Naive B cell (primary cell): ENCODE measurements at regions not wholly inside any gene's neighbourhood (a gene's known extent, or its start where the extent isn't known, plus 50 kb on each side); places are given as distances from the start of the nearest gene placed in this dataset.
"Not testable (repeated sequence)": the region's sequence is repeated elsewhere in the genome, so short reads cannot be mapped to it uniquely, and the experiment has no call there.

ENCODE experiments used
- ATAC-seq, 2 donors: fragments of 150-1000 bp; cut with Tn5 transposase; 2 replicates each; pipeline ENCODE4 v1.10.0; 2021; ENCODE audit warnings: low read depth in 2 of 2, mild to moderate bottlenecking in 2 of 2, moderate library complexity in 2 of 2
- DNase-seq: peaks from one replicate; pipeline ENCODE4 v3.0.0; 2022
- H3K27ac Mint-ChIP-seq, 6 donors: one replicate each; pipeline ENCODE4 v1.8.0; 2020 to 2022; ENCODE audit warnings: mild to moderate bottlenecking in 6 of 6, mixed read lengths in 6 of 6, moderate library complexity in 5 of 6, inconsistent platforms in 2 of 6
- H3K27me3 Mint-ChIP-seq, 3 donors: one replicate each; pipeline ENCODE4 v1.8.0; 2021 to 2022; ENCODE audit warnings: mixed read lengths in 3 of 3, mild to moderate bottlenecking in 1 of 3
- H3K36me3 Mint-ChIP-seq, 2 donors: one replicate each; pipeline ENCODE4 v1.8.0; 2020 to 2022; ENCODE audit warnings: mixed read lengths in 2 of 2, inconsistent platforms in 1 of 2, mild to moderate bottlenecking in 1 of 2
- H3K4me1 Mint-ChIP-seq, 3 donors: one replicate each; pipeline ENCODE4 v1.8.0; 2020 to 2022; ENCODE audit warnings: mixed read lengths in 3 of 3, inconsistent platforms in 1 of 3, mild to moderate bottlenecking in 1 of 3, moderate library complexity in 1 of 3
- H3K4me3 Mint-ChIP-seq, 8 donors: one replicate each; pipeline ENCODE4 v1.8.0; 2020 to 2022; ENCODE audit warnings: mild to moderate bottlenecking in 8 of 8, mixed read lengths in 8 of 8, moderate library complexity in 8 of 8, inconsistent platforms in 2 of 8
- H3K9me3 Mint-ChIP-seq, 7 donors: one replicate each; pipeline ENCODE4 v1.8.0; 2020 to 2022; ENCODE audit warnings: mixed read lengths in 7 of 7, mild to moderate bottlenecking in 5 of 7, inconsistent platforms in 2 of 7, moderate library complexity in 1 of 7

- no peaks in the 10 kb centered on the region for H3K4me1 Mint-ChIP-seq
- peaks cover 0 to 15% (median 6%) of the 10 kb centered on the region in 7 donors for H3K9me3 Mint-ChIP-seq
- no peak for DNase-seq
- no peak for ATAC-seq
- H3K4me3 Mint-ChIP-seq, result no peak overlapping the region
- H3K27ac Mint-ChIP-seq, result no peak overlapping the region
- no peaks in the 10 kb centered on the region for H3K27me3 Mint-ChIP-seq
- H3K36me3 Mint-ChIP-seq, result no peaks in the 10 kb centered on the region
Measured at GRCh38 chr6:67768972-67769371, 866.1 kb upstream of the ADGRB3 start.

- H3K4me1 Mint-ChIP-seq, H3K27me3 Mint-ChIP-seq, DNase-seq, H3K4me3 Mint-ChIP-seq, H3K36me3 Mint-ChIP-seq, H3K27ac Mint-ChIP-seq, ATAC-seq: not testable (repeated sequence)
- peaks cover 0 to 15% (median 4%) of the 10 kb centered on the region in 7 donors for H3K9me3 Mint-ChIP-seq
Measured at GRCh38 chr6:67767046-67767822, 867.8 kb upstream of the ADGRB3 start.

GRCh38 chr6:67766057-67766456, 869.0 kb upstream of the ADGRB3 start:
- Mint-ChIP-seq H3K4me1 (no peaks in the 10 kb centered on the region), H3K27ac (no peak overlapping the region), H3K4me3 (no peak overlapping the region), H3K36me3 (no peaks in the 10 kb centered on the region), H3K27me3 (no peaks in the 10 kb centered on the region), H3K9me3 (peaks cover 0 to 11% (median 4%) of the 10 kb centered on the region in 7 donors)
- ATAC-seq (no peak), DNase-seq (no peak)

- Mint-ChIP-seq H3K27ac (no peak overlapping the region), H3K27me3 (no peaks in the 10 kb centered on the region), H3K9me3 (peaks cover 0 to 24% (median 2%) of the 10 kb centered on the region in 7 donors), H3K36me3 (no peaks in the 10 kb centered on the region), H3K4me3 (no peak overlapping the region), H3K4me1 (no peaks in the 10 kb centered on the region)
- DNase-seq, result no peak
- ATAC-seq, result no peak
Measured at GRCh38 chr6:67759001-67759400, 876.1 kb upstream of the ADGRB3 start.

GRCh38 chr6:67757465-67758033, 877.5 kb upstream of the ADGRB3 start:
- no peak for DNase-seq
- no peaks in the 10 kb centered on the region for H3K36me3 Mint-ChIP-seq
- no peak overlapping the region for H3K4me3 Mint-ChIP-seq
- no peak overlapping the region for H3K27ac Mint-ChIP-seq
- no peaks in the 10 kb centered on the region for H3K27me3 Mint-ChIP-seq
- ATAC-seq, result no peak
- peaks cover 0 to 24% (median 2%) of the 10 kb centered on the region in 7 donors for H3K9me3 Mint-ChIP-seq
- no peaks in the 10 kb centered on the region for H3K4me1 Mint-ChIP-seq

GRCh38 chr6:67748521-67748920, 886.6 kb upstream of the ADGRB3 start:
- no peak overlapping the region for H3K4me3 Mint-ChIP-seq
- no peak for ATAC-seq
- no peak overlapping the region for H3K27ac Mint-ChIP-seq
- H3K9me3 Mint-ChIP-seq, result peaks cover 0 to 11% (median 4%) of the 10 kb centered on the region in 7 donors
- H3K27me3 Mint-ChIP-seq, result no peaks in the 10 kb centered on the region
- H3K4me1 Mint-ChIP-seq, result no peaks in the 10 kb centered on the region
- no peaks in the 10 kb centered on the region for H3K36me3 Mint-ChIP-seq
- DNase-seq, result no peak

GRCh38 chr6:67736816-67737215, 898.3 kb upstream of the ADGRB3 start:
- no peaks in the 10 kb centered on the region for H3K4me1 Mint-ChIP-seq
- no peaks in the 10 kb centered on the region for H3K27me3 Mint-ChIP-seq
- H3K4me3 Mint-ChIP-seq, result no peak overlapping the region
- H3K36me3 Mint-ChIP-seq, result no peaks in the 10 kb centered on the region
- no peak for DNase-seq
- H3K27ac Mint-ChIP-seq, result no peak overlapping the region
- H3K9me3 Mint-ChIP-seq, result peaks cover 0 to 18% (median under 1%) of the 10 kb centered on the region in 7 donors
- no peak for ATAC-seq

GRCh38 chr6:67736161-67736560, 898.9 kb upstream of the ADGRB3 start:
- Mint-ChIP-seq H3K9me3 (peaks cover 0 to 18% (median 7%) of the 10 kb centered on the region in 7 donors), H3K4me1 (no peaks in the 10 kb centered on the region), H3K27me3 (no peaks in the 10 kb centered on the region), H3K4me3 (no peak overlapping the region), H3K36me3 (no peaks in the 10 kb centered on the region), H3K27ac (peak overlapping the region in 1 of 6 donors; percentile 13)
- DNase-seq, result no peak
- no peak for ATAC-seq

GRCh38 chr6:67735623-67736022, 899.5 kb upstream of the ADGRB3 start:
- Mint-ChIP-seq H3K36me3 (no peaks in the 10 kb centered on the region), H3K9me3 (peaks cover 0 to 19% (median 11%) of the 10 kb centered on the region in 7 donors), H3K27ac (peak overlapping the region in 1 of 6 donors; percentile 13), H3K4me3 (no peak overlapping the region), H3K4me1 (no peaks in the 10 kb centered on the region), H3K27me3 (no peaks in the 10 kb centered on the region)
- ATAC-seq (no peak), DNase-seq (no peak)

- Mint-ChIP-seq H3K4me3 (no peak overlapping the region), H3K9me3 (peaks cover 3 to 16% (median 8%) of the 10 kb centered on the region in 7 donors), H3K27ac (no peak overlapping the region), H3K36me3 (no peaks in the 10 kb centered on the region), H3K27me3 (no peaks in the 10 kb centered on the region), H3K4me1 (no peaks in the 10 kb centered on the region)
- DNase-seq (no peak), ATAC-seq (no peak)
Measured at GRCh38 chr6:67722861-67723261, 912.2 kb upstream of the ADGRB3 start.

- Mint-ChIP-seq H3K4me1 (no peaks in the 10 kb centered on the region), H3K27ac (no peak overlapping the region), H3K36me3 (no peaks in the 10 kb centered on the region), H3K4me3 (no peak overlapping the region), H3K27me3 (no peaks in the 10 kb centered on the region), H3K9me3 (peaks cover 0 to 4% (median 0%) of the 10 kb centered on the region in 7 donors)
- DNase-seq (no peak), ATAC-seq (no peak)
Measured at GRCh38 chr6:67717281-67717680, 917.8 kb upstream of the ADGRB3 start.

GRCh38 chr6:67706388-67706787, 928.7 kb upstream of the ADGRB3 start:
- Mint-ChIP-seq H3K4me3 (no peak overlapping the region), H3K4me1 (no peaks in the 10 kb centered on the region), H3K9me3 (peaks cover 0 to 25% (median 8%) of the 10 kb centered on the region in 7 donors), H3K27ac (no peak overlapping the region), H3K36me3 (no peaks in the 10 kb centered on the region), H3K27me3 (no peaks in the 10 kb centered on the region)
- DNase-seq (no peak), ATAC-seq (no peak)

- DNase-seq (no peak), ATAC-seq (no peak)
- Mint-ChIP-seq H3K27ac (no peak overlapping the region), H3K27me3 (no peaks in the 10 kb centered on the region), H3K36me3 (no peaks in the 10 kb centered on the region), H3K4me3 (no peak overlapping the region), H3K4me1 (no peaks in the 10 kb centered on the region), H3K9me3 (peaks cover 0 to 5% (median 0%) of the 10 kb centered on the region in 7 donors)
Measured at GRCh38 chr6:67698534-67698933, 936.5 kb upstream of the ADGRB3 start.

GRCh38 chr6:67694127-67694526, 941.0 kb upstream of the ADGRB3 start:
- no peak for ATAC-seq
- peaks cover 0 to 5% (median 0%) of the 10 kb centered on the region in 7 donors for H3K9me3 Mint-ChIP-seq

More at GRCh38 chr6:67694127-67694526, 941.0 kb upstream of the ADGRB3 start:
- Mint-ChIP-seq H3K4me1 (no peaks in the 10 kb centered on the region), H3K36me3 (no peaks in the 10 kb centered on the region), H3K27ac (no peak overlapping the region), H3K27me3 (no peaks in the 10 kb centered on the region), H3K4me3 (no peak overlapping the region)
- no peak for DNase-seq
